ENCODE measurements at regions not wholly inside any gene's neighbourhood (a gene's known extent, or its start where the extent isn't known, plus 50 kb on each side); places are given as distances from the start of the nearest gene placed in this dataset.

GRCh38 chr4:116391020-116391419 lies 694.4 kb downstream of the TRAM1L1 start:
- DNase-seq (no peak), ATAC-seq (ENCODE audit: poor library complexity) (no peak)
- intact Hi-C loops (cut with DNase I), result no loop called here

- no peak for DNase-seq
- no peak for ATAC-seq (ENCODE audit: poor library complexity)
- intact Hi-C loops (cut with DNase I), result no loop called here
These were observed 696.2 kb downstream of the TRAM1L1 start for GRCh38 chr4:116389139-116389538.

- DNase-seq, result no peak
- ATAC-seq (ENCODE audit: poor library complexity), result no peak
- intact Hi-C loops (cut with DNase I), result no loop called here
These were observed 697.4 kb downstream of the TRAM1L1 start for GRCh38 chr4:116387937-116388474.

GRCh38 chr4:116386856-116387255 lies 698.5 kb downstream of the TRAM1L1 start:
- DNase-seq (no peak), ATAC-seq (ENCODE audit: poor library complexity) (no peak)
- intact Hi-C loops (cut with DNase I), result no loop called here

GRCh38 chr4:116385583-116385982 lies 699.8 kb downstream of the TRAM1L1 start:
- DNase-seq, result no peak
- intact Hi-C loops (cut with DNase I), result no loop called here

GRCh38 chr4:116374815-116375214 lies 710.6 kb downstream of the TRAM1L1 start:
- intact Hi-C loops (cut with DNase I), result no loop called here
- DNase-seq, result no peak
- no peak for ATAC-seq (ENCODE audit: poor library complexity)

More at GRCh38 chr4:116385583-116385982, 699.8 kb downstream of the TRAM1L1 start:
- ATAC-seq (ENCODE audit: poor library complexity), result no peak

GRCh38 chr4:116362583-116362982 lies 722.8 kb downstream of the TRAM1L1 start:
- ATAC-seq (ENCODE audit: poor library complexity) (no peak), DNase-seq (no peak)
- intact Hi-C loops (cut with DNase I), result no loop called here

- ATAC-seq (ENCODE audit: poor library complexity) (no peak), DNase-seq (no peak)
- intact Hi-C loops (cut with DNase I), result no loop called here
These were observed 723.6 kb downstream of the TRAM1L1 start for GRCh38 chr4:116361790-116362189.

GRCh38 chr4:116358633-116359222 lies 726.6 kb downstream of the TRAM1L1 start:
- ATAC-seq (ENCODE audit: poor library complexity), result no peak
- intact Hi-C loops (cut with DNase I), result no loop called here
- no peak for DNase-seq

GRCh38 chr4:116357758-116358157 lies 727.6 kb downstream of the TRAM1L1 start:
- ATAC-seq (ENCODE audit: poor library complexity) (no peak), DNase-seq (no peak)
- intact Hi-C loops (cut with DNase I), result no loop called here

- no peak for ATAC-seq (ENCODE audit: poor library complexity)
- intact Hi-C loops (cut with DNase I), result no loop called here
- DNase-seq, result no peak
These were observed 738.6 kb downstream of the TRAM1L1 start for GRCh38 chr4:116346750-116347149.

- ATAC-seq (ENCODE audit: poor library complexity) (no peak), DNase-seq (no peak)
- intact Hi-C loops (cut with DNase I), result no loop called here
These were observed 741.6 kb downstream of the TRAM1L1 start for GRCh38 chr4:116343809-116344208.

- ATAC-seq (ENCODE audit: poor library complexity) (no peak), DNase-seq (no peak)
- intact Hi-C loops (cut with DNase I), result no loop called here
These were observed 743.2 kb downstream of the TRAM1L1 start for GRCh38 chr4:116342143-116342542.

GRCh38 chr4:116332508-116332907 lies 752.9 kb downstream of the TRAM1L1 start:
- intact Hi-C loops (cut with DNase I), result no loop called here
- ATAC-seq (ENCODE audit: poor library complexity) (no peak), DNase-seq (no peak)

- intact Hi-C loops (cut with DNase I), result no loop called here
- no peak for DNase-seq
- ATAC-seq (ENCODE audit: poor library complexity), result no peak
These were observed 757.0 kb downstream of the TRAM1L1 start for GRCh38 chr4:116328261-116328860.

- intact Hi-C loops (cut with DNase I), result no loop called here
- no peak for ATAC-seq (ENCODE audit: poor library complexity)
- DNase-seq, result no peak
These were observed 761.8 kb downstream of the TRAM1L1 start for GRCh38 chr4:116323606-116324005.

- ATAC-seq (ENCODE audit: poor library complexity) (no peak), DNase-seq (no peak)
- intact Hi-C loops (cut with DNase I), result no loop called here
These were observed 763.9 kb downstream of the TRAM1L1 start for GRCh38 chr4:116321471-116321870.

- ATAC-seq (ENCODE audit: poor library complexity) (no peak), DNase-seq (no peak)
- intact Hi-C loops (cut with DNase I), result no loop called here
These were observed 764.5 kb downstream of the TRAM1L1 start for GRCh38 chr4:116320859-116321258.

GRCh38 chr4:116303736-116304188 lies 781.6 kb downstream of the TRAM1L1 start:
- intact Hi-C loops (cut with DNase I), result no loop called here
- ATAC-seq (ENCODE audit: poor library complexity) (no peak), DNase-seq (no peak)

GRCh38 chr4:116302990-116303735 lies 782.2 kb downstream of the TRAM1L1 start:
- DNase-seq (no peak), ATAC-seq (ENCODE audit: poor library complexity) (no peak)
- intact Hi-C loops (cut with DNase I), result no loop called here

Data from Right ventricle myocardium superior (tissue), 1 donor.